Ovary (tissue), 3 donors: ENCODE measurements at regions not wholly inside any gene's neighbourhood (a gene's known extent, or its start where the extent isn't known, plus 50 kb on each side); places are given as distances from the start of the nearest gene placed in this dataset.

Source experiments
- EP300 ChIP-seq: sonication (generic); formaldehyde crosslinking; IDR thresholded peaks from one replicate; pipeline ENCODE4 v1.6.1; 2017; ENCODE audit warnings: antibody characterized with exemption
- POLR2A ChIP-seq: fragments of 450-650 bp; IDR thresholded peaks from one replicate; pipeline ENCODE4 v1.6.1; 2017; ENCODE audit warnings: antibody characterized with exemption, mild to moderate bottlenecking, moderate library complexity
- TF ChIP-seq, protein P1 (sequence below), 3 donors: fragments of 450-650 bp in 2 of 3; fragments of 200-600 bp in 1 of 3; IDR thresholded peaks; one replicate each; pipeline versions ENCODE4 v1.5.1 to v1.8.0; 2016 to 2022; ENCODE audit warnings: antibody characterized with exemption in 3 of 3, mild to moderate bottlenecking in 1 of 3
- donor health status: DM: no; HTN: no; CAD: no.

DNA sequence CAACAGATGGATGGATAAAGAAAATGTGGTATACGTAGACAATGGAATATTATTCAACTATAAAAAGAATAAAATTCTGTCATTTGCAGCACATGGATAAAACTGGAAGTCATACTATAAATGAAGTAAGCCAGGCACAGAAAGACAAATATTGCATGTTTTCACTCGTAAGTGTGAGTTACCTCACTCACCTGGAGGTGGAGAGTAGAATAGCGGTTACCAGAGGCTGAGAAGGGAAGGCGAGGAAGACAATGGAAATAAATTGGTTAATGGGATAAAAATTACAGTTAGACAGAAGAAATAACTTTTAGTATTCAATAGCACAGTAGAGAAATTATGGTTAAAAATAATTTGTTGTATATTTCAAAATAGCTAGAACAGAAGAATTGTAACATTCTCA lies 141.6 kb downstream of the EFHB start:
- TF ChIP-seq, protein P1, sequence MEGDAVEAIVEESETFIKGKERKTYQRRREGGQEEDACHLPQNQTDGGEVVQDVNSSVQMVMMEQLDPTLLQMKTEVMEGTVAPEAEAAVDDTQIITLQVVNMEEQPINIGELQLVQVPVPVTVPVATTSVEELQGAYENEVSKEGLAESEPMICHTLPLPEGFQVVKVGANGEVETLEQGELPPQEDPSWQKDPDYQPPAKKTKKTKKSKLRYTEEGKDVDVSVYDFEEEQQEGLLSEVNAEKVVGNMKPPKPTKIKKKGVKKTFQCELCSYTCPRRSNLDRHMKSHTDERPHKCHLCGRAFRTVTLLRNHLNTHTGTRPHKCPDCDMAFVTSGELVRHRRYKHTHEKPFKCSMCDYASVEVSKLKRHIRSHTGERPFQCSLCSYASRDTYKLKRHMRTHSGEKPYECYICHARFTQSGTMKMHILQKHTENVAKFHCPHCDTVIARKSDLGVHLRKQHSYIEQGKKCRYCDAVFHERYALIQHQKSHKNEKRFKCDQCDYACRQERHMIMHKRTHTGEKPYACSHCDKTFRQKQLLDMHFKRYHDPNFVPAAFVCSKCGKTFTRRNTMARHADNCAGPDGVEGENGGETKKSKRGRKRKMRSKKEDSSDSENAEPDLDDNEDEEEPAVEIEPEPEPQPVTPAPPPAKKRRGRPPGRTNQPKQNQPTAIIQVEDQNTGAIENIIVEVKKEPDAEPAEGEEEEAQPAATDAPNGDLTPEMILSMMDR (IDR thresholded peaks at IDR 0.05), result no peak
- TF ChIP-seq EP300, result no peak
- TF ChIP-seq POLR2A, result no peak
